Activated CD4-positive, alpha-beta memory T cell treated with anti-CD3 and anti-CD28 coated beads for 36 hours (primary cell): ENCODE measurements at regions not wholly inside any gene's neighbourhood (a gene's known extent, or its start where the extent isn't known, plus 50 kb on each side); places are given as distances from the start of the nearest gene placed in this dataset.
"Not testable (repeated sequence)": the region's sequence is repeated elsewhere in the genome, so short reads cannot be mapped to it uniquely, and the experiment has no call there.

Experiments
- CTCF ChIA-PET: fragments of 350-600 bp; sonication (Branson Sonifier 250); formaldehyde crosslinking; loops from one replicate; lab custom pipeline; 2021; ENCODE audit warnings: antibody characterized with exemption, inconsistent platforms; lab: Charles Lee
- POLR2A ChIA-PET: fragments of 350-600 bp; sonication (Branson Sonifier 250); formaldehyde crosslinking; loops from one replicate; lab custom pipeline; 2021; ENCODE audit warnings: antibody characterized with exemption; lab: Charles Lee
- DNase-seq: peaks from one replicate; pipeline ENCODE4 v3.0.0-alpha.2; 2020
- H3K27ac Mint-ChIP-seq: one replicate; pipeline ENCODE4 v1.8.0; 2021; ENCODE audit warnings: mixed read lengths
- H3K27me3 Mint-ChIP-seq: one replicate; pipeline ENCODE4 v1.8.0; 2021; ENCODE audit warnings: mixed read lengths
- H3K36me3 Mint-ChIP-seq: one replicate; pipeline ENCODE4 v1.8.0; 2021; ENCODE audit warnings: mixed read lengths
- H3K4me1 Mint-ChIP-seq: one replicate; pipeline ENCODE4 v1.8.0; 2021; ENCODE audit warnings: low read depth, mixed read lengths
- H3K4me3 Mint-ChIP-seq: one replicate; pipeline ENCODE4 v1.8.0; 2021; ENCODE audit warnings: mild to moderate bottlenecking, mixed read lengths
- H3K9me3 Mint-ChIP-seq: one replicate; pipeline ENCODE4 v1.8.0; 2021; ENCODE audit warnings: mixed read lengths
- intact Hi-C: fragments of 100-400 bp; cut with micrococcal nuclease; formaldehyde crosslinking; loops from one replicate; pipeline ENCODE4 v1.15.1; 2023

- Mint-ChIP-seq H3K36me3 (no peaks in the 10 kb centered on the region), H3K4me1 (no peaks in the 10 kb centered on the region), H3K9me3 (peaks cover 4% of the 10 kb centered on the region), H3K4me3 (no peak overlapping the region), H3K27me3 (no peaks in the 10 kb centered on the region), H3K27ac (no peak overlapping the region)
- no peak for DNase-seq
- intact Hi-C loops, result no loop called here
- POLR2A ChIA-PET, result no interaction called here
- CTCF ChIA-PET, result interaction anchor here (0.6 kb wide), 1 partner anchor 212 kb away, joined by 3 read pairs; no protein-coding TSS in a partner anchor
Measured at GRCh38 chr14:30410986-30411385, 148.0 kb upstream of the G2E3 start.

- H3K27me3 Mint-ChIP-seq, H3K27ac Mint-ChIP-seq, H3K4me1 Mint-ChIP-seq, H3K36me3 Mint-ChIP-seq, DNase-seq, H3K9me3 Mint-ChIP-seq, H3K4me3 Mint-ChIP-seq, POLR2A ChIA-PET, intact Hi-C loops: not testable (repeated sequence)
- CTCF ChIA-PET, result interaction anchor here (1.3 kb wide), 1 partner anchor 142 kb away, joined by 4 read pairs; no protein-coding TSS in a partner anchor
Measured at GRCh38 chr14:30413184-30413583, 145.8 kb upstream of the G2E3 start.

- no peak for DNase-seq
- POLR2A ChIA-PET, result interaction anchor here (0.6 kb wide), 1 partner anchor 704 kb away, joined by 4 read pairs; no protein-coding TSS in a partner anchor
- peaks cover 4% of the 10 kb centered on the region for H3K9me3 Mint-ChIP-seq
- H3K27me3 Mint-ChIP-seq, result peaks cover 4% of the 10 kb centered on the region
- no peak overlapping the region for H3K27ac Mint-ChIP-seq
- H3K36me3 Mint-ChIP-seq, result no peaks in the 10 kb centered on the region
- no peak overlapping the region for H3K4me3 Mint-ChIP-seq
- H3K4me1 Mint-ChIP-seq, result no peaks in the 10 kb centered on the region
- intact Hi-C loops, result no loop called here
- CTCF ChIA-PET, result no interaction called here
Measured at GRCh38 chr14:30417121-30417520, 141.8 kb upstream of the G2E3 start.

GRCh38 chr14:30417999-30418398 lies 141.0 kb upstream of the G2E3 start:
- DNase-seq, result no peak
- Mint-ChIP-seq H3K27ac (no peak overlapping the region), H3K36me3 (no peaks in the 10 kb centered on the region), H3K4me1 (no peaks in the 10 kb centered on the region), H3K4me3 (no peak overlapping the region), H3K9me3 (peaks cover 3% of the 10 kb centered on the region), H3K27me3 (peaks cover 4% of the 10 kb centered on the region)
- ChIA-PET POLR2A (no interaction called here), CTCF (no interaction called here)
- intact Hi-C loops, result no loop called here

- Mint-ChIP-seq H3K4me1 (no peaks in the 10 kb centered on the region), H3K27ac (no peak overlapping the region), H3K4me3 (no peak overlapping the region), H3K36me3 (no peaks in the 10 kb centered on the region), H3K27me3 (peaks cover 4% of the 10 kb centered on the region), H3K9me3 (no peaks in the 10 kb centered on the region)
- POLR2A ChIA-PET, result no interaction called here
- intact Hi-C loops, result no loop called here
- CTCF ChIA-PET, result no interaction called here
- DNase-seq, result no peak
Measured at GRCh38 chr14:30419037-30419436, 139.9 kb upstream of the G2E3 start.

- no peak overlapping the region for H3K4me3 Mint-ChIP-seq
- H3K27ac Mint-ChIP-seq, result no peak overlapping the region
- CTCF ChIA-PET, result no interaction called here
Measured at GRCh38 chr14:30420515-30420914, 138.4 kb upstream of the G2E3 start.

GRCh38 chr14:30426463-30426862 lies 132.5 kb upstream of the G2E3 start:
- DNase-seq, result no peak
- Mint-ChIP-seq H3K27ac (no peak overlapping the region), H3K4me3 (no peak overlapping the region), H3K36me3 (no peaks in the 10 kb centered on the region), H3K9me3 (no peaks in the 10 kb centered on the region), H3K4me1 (no peaks in the 10 kb centered on the region), H3K27me3 (peaks cover 4% of the 10 kb centered on the region)
- ChIA-PET POLR2A (no interaction called here), CTCF (no interaction called here)
- intact Hi-C loops, result no loop called here

More at GRCh38 chr14:30420515-30420914, 138.4 kb upstream of the G2E3 start:
- no peaks in the 10 kb centered on the region for H3K4me1 Mint-ChIP-seq
- intact Hi-C loops, result no loop called here
- no peaks in the 10 kb centered on the region for H3K9me3 Mint-ChIP-seq
- POLR2A ChIA-PET, result no interaction called here
- no peaks in the 10 kb centered on the region for H3K36me3 Mint-ChIP-seq
- peaks cover 5% of the 10 kb centered on the region for H3K27me3 Mint-ChIP-seq
- no peak for DNase-seq

GRCh38 chr14:30427401-30427800 lies 131.6 kb upstream of the G2E3 start:
- DNase-seq, result no peak
- Mint-ChIP-seq H3K4me1 (no peaks in the 10 kb centered on the region), H3K27ac (no peak overlapping the region), H3K9me3 (no peaks in the 10 kb centered on the region), H3K4me3 (no peak overlapping the region), H3K27me3 (peaks cover 4% of the 10 kb centered on the region), H3K36me3 (no peaks in the 10 kb centered on the region)
- CTCF ChIA-PET, result no interaction called here
- intact Hi-C loops, result no loop called here
- POLR2A ChIA-PET, result no interaction called here

GRCh38 chr14:30427846-30428245 lies 131.1 kb upstream of the G2E3 start:
- ChIA-PET POLR2A (no interaction called here), CTCF (no interaction called here)
- Mint-ChIP-seq H3K27ac (no peak overlapping the region), H3K4me3 (no peak overlapping the region), H3K4me1 (no peaks in the 10 kb centered on the region), H3K27me3 (peaks cover 4% of the 10 kb centered on the region), H3K9me3 (no peaks in the 10 kb centered on the region), H3K36me3 (no peaks in the 10 kb centered on the region)
- intact Hi-C loops, result no loop called here
- no peak for DNase-seq

- intact Hi-C loops, result no loop called here
- H3K27ac Mint-ChIP-seq, result no peak overlapping the region
- ChIA-PET POLR2A (no interaction called here), CTCF (no interaction called here)
- no peak overlapping the region for H3K4me3 Mint-ChIP-seq
- no peak for DNase-seq
- no peaks in the 10 kb centered on the region for H3K36me3 Mint-ChIP-seq
- peaks cover 3% of the 10 kb centered on the region for H3K27me3 Mint-ChIP-seq
- no peaks in the 10 kb centered on the region for H3K9me3 Mint-ChIP-seq
- no peaks in the 10 kb centered on the region for H3K4me1 Mint-ChIP-seq
Measured at GRCh38 chr14:30431552-30431951, 127.4 kb upstream of the G2E3 start.

- H3K4me3 Mint-ChIP-seq, result no peak overlapping the region
- no peak overlapping the region for H3K27ac Mint-ChIP-seq
- H3K36me3 Mint-ChIP-seq, result no peaks in the 10 kb centered on the region
- CTCF ChIA-PET, result no interaction called here
- H3K9me3 Mint-ChIP-seq, result no peaks in the 10 kb centered on the region
- POLR2A ChIA-PET, result no interaction called here
- no peaks in the 10 kb centered on the region for H3K4me1 Mint-ChIP-seq
- intact Hi-C loops, result loop anchor here (10.0 kb wide), 1 partner anchor 66 kb away; no protein-coding TSS in a partner anchor
- H3K27me3 Mint-ChIP-seq, result peaks cover 1% of the 10 kb centered on the region
- DNase-seq, result no peak
Measured at GRCh38 chr14:30440961-30441360, 118.0 kb upstream of the G2E3 start.

- Mint-ChIP-seq H3K27ac (no peak overlapping the region), H3K4me1 (no peaks in the 10 kb centered on the region), H3K4me3 (no peak overlapping the region), H3K36me3 (no peaks in the 10 kb centered on the region), H3K27me3 (peaks cover 1% of the 10 kb centered on the region), H3K9me3 (no peaks in the 10 kb centered on the region)
- CTCF ChIA-PET, result interaction anchor here (0.7 to 1.5 kb wide), 4 partner anchors 68 to 600 kb away, joined by 3 to 6 read pairs (median 4); no protein-coding TSS in a partner anchor
- POLR2A ChIA-PET, result interaction anchor here (0.6 kb wide), 1 partner anchor 9 kb away, joined by 3 read pairs; no protein-coding TSS in a partner anchor
- no peak for DNase-seq
- intact Hi-C loops, result loop anchor here (10.0 kb wide), 1 partner anchor 69 kb away; no protein-coding TSS in a partner anchor
Measured at GRCh38 chr14:30443368-30444007, 115.5 kb upstream of the G2E3 start.

GRCh38 chr14:30444451-30444850 lies 114.5 kb upstream of the G2E3 start:
- POLR2A ChIA-PET, result no interaction called here
- intact Hi-C loops, result loop anchor here (10.0 kb wide), 1 partner anchor 70 kb away; no protein-coding TSS in a partner anchor
- no peaks in the 10 kb centered on the region for H3K4me1 Mint-ChIP-seq
- no peaks in the 10 kb centered on the region for H3K36me3 Mint-ChIP-seq
- H3K27me3 Mint-ChIP-seq, result peaks cover 1% of the 10 kb centered on the region
- no peak overlapping the region for H3K27ac Mint-ChIP-seq
- DNase-seq, result no peak
- CTCF ChIA-PET, result no interaction called here
- H3K4me3 Mint-ChIP-seq, result no peak overlapping the region
- H3K9me3 Mint-ChIP-seq, result no peaks in the 10 kb centered on the region
